Testis (tissue), 2 donors: ENCODE measurements at regions not wholly inside any gene's neighbourhood (a gene's known extent, or its start where the extent isn't known, plus 50 kb on each side); places are given as distances from the start of the nearest gene placed in this dataset.

Experiments
- DNase-seq: peaks from one replicate; pipeline ENCODE4 v3.0.0-alpha.2; 2019
- H3K27ac ChIP-seq, 2 donors: fragments of 200-600 bp; sonication (generic); one replicate each; pipeline ENCODE4 v1.5.1; 2019
- H3K27me3 ChIP-seq: fragments of 200-600 bp; sonication (generic); one replicate; pipeline ENCODE4 v1.5.1; 2019
- H3K36me3 ChIP-seq: fragments of 200-600 bp; sonication (generic); one replicate; pipeline ENCODE4 v1.5.1; 2017; ENCODE audit warnings: low read depth; ENCODE audit errors: missing control alignments
- H3K4me1 ChIP-seq: fragments of 200-600 bp; sonication (generic); one replicate; pipeline ENCODE4 v1.5.1; 2019
- H3K4me3 ChIP-seq, 2 donors: fragments of 200-600 bp; sonication (generic); one replicate each; pipeline ENCODE4 v1.5.1; 2017 to 2019
- H3K9me3 ChIP-seq: fragments of 200-600 bp; sonication (generic); one replicate; pipeline ENCODE4 v1.5.1; 2017
- CTCF ChIP-seq, 3 experiments: fragments of 450-650 bp in 2 of 3; fragments of 200-600 bp in 1 of 3; sonication (generic) in 1 of 3; IDR thresholded peaks; one replicate each; pipeline ENCODE4 v1.5.1; 2016 to 2019; ENCODE audit warnings: antibody characterized with exemption in 3 of 3, mild to moderate bottlenecking in 2 of 3, moderate library complexity in 1 of 3
- POLR2A ChIP-seq: fragments of 450-650 bp; IDR thresholded peaks from one replicate; pipeline ENCODE4 v1.6.1; 2017; ENCODE audit warnings: antibody characterized with exemption, mild to moderate bottlenecking, moderate library complexity
- WGBS, 2 donors: methylation state at CpG; one replicate each; pipeline ENCODE4 v1.1.5; 2018; 5-methylcytosine and 5-hydroxymethylcytosine counted together
- intact Hi-C: fragments of 100-400 bp; cut with DNase I; formaldehyde crosslinking; loops from one replicate; pipeline ENCODE4 v1.15.1; 2023; ENCODE audit warnings: low total_unique reads

- Histone ChIP-seq H3K36me3 (no peaks in the 10 kb centered on the region), H3K27me3 (no peaks in the 10 kb centered on the region), H3K4me1 (peaks cover 4% of the 10 kb centered on the region), H3K9me3 (no peaks in the 10 kb centered on the region), H3K27ac (no peak overlapping the region), H3K4me3 (no peak overlapping the region)
- intact Hi-C loops: no loop called here
- 86 to 87% methylated on average over 2 of the region's 2 CpGs for WGBS, 2 donors
- DNase-seq: no peak
- TF ChIP-seq CTCF (IDR thresholded peaks at IDR 0.05) (no peak), POLR2A (no peak)
Measured at GRCh38 chr2:191574232-191574631, 103.7 kb upstream of the NABP1 start.

DNA sequence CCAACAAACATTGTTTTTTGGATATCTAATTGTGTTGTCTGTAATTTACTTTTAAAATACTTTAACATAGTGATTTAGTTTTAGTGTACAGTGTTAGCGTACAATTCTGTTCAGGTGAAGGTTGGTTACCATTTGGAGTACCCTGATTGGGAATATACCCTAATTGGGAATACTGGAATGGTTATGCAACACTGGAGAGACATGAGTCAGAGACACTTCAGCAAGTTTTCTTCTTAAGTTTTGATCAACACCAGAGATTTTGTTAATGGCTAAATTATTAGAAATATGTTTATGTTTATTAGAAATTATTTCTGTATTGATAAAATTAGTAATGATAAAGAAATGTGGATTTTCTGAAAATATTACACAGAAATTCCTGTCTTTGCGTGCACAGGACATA is 100.3 kb upstream of the NABP1 start:
- no peaks in the 10 kb centered on the region for H3K27me3 ChIP-seq
- 76 to 98% methylated on average over 2 of the region's 2 CpGs for WGBS, 2 donors
- intact Hi-C loops: no loop called here
- H3K9me3 ChIP-seq: no peaks in the 10 kb centered on the region
- H3K4me3 ChIP-seq: no peak overlapping the region
- no peaks in the 10 kb centered on the region for H3K36me3 ChIP-seq
- H3K27ac ChIP-seq: no peak overlapping the region
- no peak for DNase-seq
- TF ChIP-seq CTCF (IDR thresholded peaks at IDR 0.05) (no peak), POLR2A (no peak)
- no peaks in the 10 kb centered on the region for H3K4me1 ChIP-seq

- no peaks in the 10 kb centered on the region for H3K36me3 ChIP-seq
- intact Hi-C loops: no loop called here
- H3K4me3 ChIP-seq: no peak overlapping the region
- no peak for TF ChIP-seq CTCF (IDR thresholded peaks at IDR 0.05)
- TF ChIP-seq POLR2A: no peak
- no peak for DNase-seq
- H3K27me3 ChIP-seq: no peaks in the 10 kb centered on the region
- no peaks in the 10 kb centered on the region for H3K9me3 ChIP-seq
- 89 to 97% methylated on average over 3 of the region's 3 CpGs for WGBS, 2 donors
- H3K4me1 ChIP-seq: no peaks in the 10 kb centered on the region
- H3K27ac ChIP-seq: no peak overlapping the region
Measured at GRCh38 chr2:191578031-191578430, 99.9 kb upstream of the NABP1 start.

DNA sequence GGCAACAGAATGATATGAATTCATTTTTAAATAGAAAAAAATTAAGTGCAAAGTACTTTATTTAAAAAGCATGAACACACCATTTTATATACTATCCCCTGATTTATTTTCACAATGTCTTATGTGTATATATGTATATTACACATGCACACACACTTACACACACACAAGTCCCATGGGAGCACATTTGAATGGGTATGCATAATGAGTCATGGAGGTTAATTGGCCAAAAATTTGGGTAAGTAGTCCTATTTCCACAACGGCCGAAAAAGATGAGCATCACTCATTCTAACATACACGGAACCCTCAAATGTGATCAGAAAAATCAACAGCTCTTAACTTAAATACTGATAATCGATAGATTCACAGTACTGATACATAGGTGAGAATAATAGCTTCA is 97.4 kb upstream of the NABP1 start:
- Histone ChIP-seq H3K36me3 (no peaks in the 10 kb centered on the region), H3K4me3 (no peak overlapping the region), H3K27ac (no peak overlapping the region), H3K4me1 (no peaks in the 10 kb centered on the region), H3K27me3 (no peaks in the 10 kb centered on the region), H3K9me3 (no peaks in the 10 kb centered on the region)
- 89 to 94% methylated on average over 4 of the region's 4 CpGs for WGBS, 2 donors
- no peak for DNase-seq
- intact Hi-C loops: no loop called here
- no peak for TF ChIP-seq POLR2A
- no peak for TF ChIP-seq CTCF (IDR thresholded peaks at IDR 0.05)

DNA sequence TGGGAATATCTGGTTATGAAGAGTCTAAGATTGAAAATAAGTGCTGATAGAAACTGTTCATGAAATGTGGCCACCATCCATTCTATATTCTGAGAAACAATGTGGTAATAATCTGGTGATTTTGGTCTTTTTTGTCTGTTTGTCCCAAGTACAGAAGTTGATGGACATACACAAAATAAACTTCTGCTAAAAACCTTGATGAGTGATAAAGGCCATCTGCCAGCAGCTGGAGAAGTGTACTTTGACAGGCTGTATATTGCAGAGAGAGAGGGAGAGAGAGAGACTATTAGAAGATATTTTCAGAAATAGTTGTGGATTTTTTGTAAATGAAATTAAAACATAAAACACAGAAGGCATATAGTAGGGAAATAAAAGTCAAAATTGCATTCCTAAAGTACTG is 96.9 kb upstream of the NABP1 start:
- Histone ChIP-seq H3K27me3 (no peaks in the 10 kb centered on the region), H3K9me3 (no peaks in the 10 kb centered on the region), H3K36me3 (no peaks in the 10 kb centered on the region), H3K4me3 (no peak overlapping the region), H3K27ac (no peak overlapping the region), H3K4me1 (no peaks in the 10 kb centered on the region)
- intact Hi-C loops: no loop called here
- TF ChIP-seq POLR2A: no peak
- TF ChIP-seq CTCF (IDR thresholded peaks at IDR 0.05): no peak
- DNase-seq: no peak
